Nephron (organoid): ENCODE measurements at regions not wholly inside any gene's neighbourhood (a gene's known extent, or its start where the extent isn't known, plus 50 kb on each side); places are given as distances from the start of the nearest gene placed in this dataset.

Source experiments
- H3K27ac Mint-ChIP-seq, 3 experiments: 2 replicates each; pipeline ENCODE4 v1.8.0; 2020; ENCODE audit warnings: mixed read lengths in 3 of 3, mild to moderate bottlenecking in 2 of 3, moderate library complexity in 1 of 3
- H3K27me3 Mint-ChIP-seq: 2 replicates; pipeline ENCODE4 v1.8.0; 2021; ENCODE audit warnings: low read depth, mild to moderate bottlenecking, moderate library complexity, mixed read lengths
- H3K36me3 Mint-ChIP-seq: 2 replicates; pipeline ENCODE4 v1.8.0; 2020; ENCODE audit warnings: low read depth, mixed read lengths
- H3K4me1 Mint-ChIP-seq: 2 replicates; pipeline ENCODE4 v1.8.0; 2020; ENCODE audit warnings: mixed read lengths
- H3K4me3 Mint-ChIP-seq, 3 experiments: 2 replicates each; pipeline ENCODE4 v1.8.0; 2020; ENCODE audit warnings: mild to moderate bottlenecking in 3 of 3, mixed read lengths in 3 of 3, moderate library complexity in 2 of 3
- H3K9me3 Mint-ChIP-seq: 2 replicates; pipeline ENCODE4 v1.8.0; 2020; ENCODE audit warnings: mixed read lengths
- CTCF ChIP-seq, 3 experiments: fragments of 200-600 bp; sonication (generic); IDR thresholded peaks; one replicate each; pipeline ENCODE4 v1.5.0; 2021; ENCODE audit warnings: antibody characterized with exemption in 3 of 3; ENCODE audit not compliant: unreplicated experiment in 3 of 3

GRCh38 chr5:149437391-149438040 is 58.4 kb upstream of the IL17B start:
- peaks cover 6% of the 10 kb centered on the region for H3K27me3 Mint-ChIP-seq
- H3K36me3 Mint-ChIP-seq = no peaks in the 10 kb centered on the region
- peak overlapping the region in 1 of 3 experiments; percentile 54 for H3K27ac Mint-ChIP-seq
- H3K9me3 Mint-ChIP-seq = no peaks in the 10 kb centered on the region
- H3K4me1 Mint-ChIP-seq = peaks cover 25% of the 10 kb centered on the region
- H3K4me3 Mint-ChIP-seq = no peak overlapping the region
- no peak for TF ChIP-seq CTCF (IDR thresholded peaks at IDR 0.05; ENCODE audit: unreplicated experiment in 3 of 3)

- no peak overlapping the region for H3K4me3 Mint-ChIP-seq
- peaks cover 9% of the 10 kb centered on the region for H3K36me3 Mint-ChIP-seq
Observed at GRCh38 chr5:149435660-149436059, 56.6 kb upstream of the IL17B start.

GRCh38 chr5:149435015-149435376 is 55.9 kb upstream of the IL17B start:
- TF ChIP-seq CTCF (IDR thresholded peaks at IDR 0.05; ENCODE audit: unreplicated experiment in 3 of 3) = no peak
- peaks cover 12% of the 10 kb centered on the region for H3K36me3 Mint-ChIP-seq
- peaks cover 6% of the 10 kb centered on the region for H3K27me3 Mint-ChIP-seq
- H3K9me3 Mint-ChIP-seq = no peaks in the 10 kb centered on the region
- no peak overlapping the region for H3K27ac Mint-ChIP-seq
- peaks cover 29% of the 10 kb centered on the region for H3K4me1 Mint-ChIP-seq
- H3K4me3 Mint-ChIP-seq = no peak overlapping the region

More at GRCh38 chr5:149435660-149436059, 56.6 kb upstream of the IL17B start:
- Mint-ChIP-seq H3K27me3 (peaks cover 6% of the 10 kb centered on the region), H3K27ac (no peak overlapping the region), H3K4me1 (peaks cover 29% of the 10 kb centered on the region), H3K9me3 (no peaks in the 10 kb centered on the region)
- no peak for TF ChIP-seq CTCF (IDR thresholded peaks at IDR 0.05; ENCODE audit: unreplicated experiment in 3 of 3)

- Mint-ChIP-seq H3K4me1 (peaks cover 29% of the 10 kb centered on the region), H3K27me3 (peaks cover 6% of the 10 kb centered on the region), H3K4me3 (no peak overlapping the region), H3K27ac (peak overlapping the region; percentile 71 to 91 (median 81)), H3K36me3 (peaks cover 14% of the 10 kb centered on the region), H3K9me3 (no peaks in the 10 kb centered on the region)
- TF ChIP-seq CTCF (IDR thresholded peaks at IDR 0.05; ENCODE audit: unreplicated experiment in 3 of 3) = peak; percentile 90 to 92 (median 91)
Observed at GRCh38 chr5:149434162-149435014, 55.3 kb upstream of the IL17B start.

- H3K4me1 Mint-ChIP-seq = peaks cover 25% of the 10 kb centered on the region
- H3K27me3 Mint-ChIP-seq = peaks cover 6% of the 10 kb centered on the region
- H3K9me3 Mint-ChIP-seq = no peaks in the 10 kb centered on the region
- no peak for TF ChIP-seq CTCF (IDR thresholded peaks at IDR 0.05; ENCODE audit: unreplicated experiment in 3 of 3)
- peak overlapping the region; percentile 71 to 91 (median 81) for H3K27ac Mint-ChIP-seq
- peaks cover 20% of the 10 kb centered on the region for H3K36me3 Mint-ChIP-seq
- no peak overlapping the region for H3K4me3 Mint-ChIP-seq
Observed at GRCh38 chr5:149433524-149434131, 54.5 kb upstream of the IL17B start.
